HepG2 (cell line): ENCODE measurements at regions not wholly inside any gene's neighbourhood (a gene's known extent, or its start where the extent isn't known, plus 50 kb on each side); places are given as distances from the start of the nearest gene placed in this dataset.

Experiments
- ATAC-seq: fragments of 200-7000 bp; cut with Tn5 transposase; 3 replicates; pipeline ENCODE4 v1.9.1; 2020; ENCODE audit warnings: mild to moderate bottlenecking, moderate library complexity
- BruUV-seq: library from RNA; stranded (reverse); fragments of 400-500 nt; replicated peaks from 2 replicates; lab custom pipeline; 2021; lab: Mats Ljungman, UMichigan
- CTCF ChIA-PET: fragments of 300-600 bp; formaldehyde crosslinking; extraction: SDS; loops from one replicate; lab custom pipeline; 2021; ENCODE audit warnings: low total read pairs, inconsistent platforms, low intra/inter-chr PET ratio; lab: Yijun Ruan, JAX
- POLR2A ChIA-PET: fragments of 350-600 bp; sonication (Branson Sonifier 250); formaldehyde crosslinking; loops from one replicate; lab custom pipeline; 2020; ENCODE audit warnings: antibody characterized with exemption, inconsistent platforms; lab: Yijun Ruan, JAX
- DNase-seq: peaks from one replicate; pipeline ENCODE4 v3.0.0-alpha.2; 2015; ENCODE audit warnings: low spot score
- FAIRE-seq: peaks from 3 replicates; lab custom pipeline; 2011; peaks lifted over from hg19 to GRCh38; lab: Jason Lieb, UNC
- H2AFZ ChIP-seq: one replicate; pipeline ENCODE4 v1.6.1; 2011; ENCODE audit warnings: low read length, inconsistent platforms
- H3K27ac ChIP-seq: fragments of 300-600 bp; 3 replicates; pipeline ENCODE4 v1.8.0; 2011; ENCODE audit warnings: mixed run types, mild to moderate bottlenecking, mixed read lengths, low read length, inconsistent platforms; ENCODE audit not compliant: insufficient read depth; ENCODE audit errors: extremely low read length
- H3K27me3 ChIP-seq, 2 experiments: fragments of 200-600 bp in 1 of 2; 2 replicates in 1 of 2; 3 replicates in 1 of 2; pipeline versions ENCODE4 v1.6.0 to v1.8.0; 2011; ENCODE audit warnings: low read length in 2 of 2, mild to moderate bottlenecking in 2 of 2, moderate library complexity in 2 of 2, inconsistent platforms in 1 of 2; ENCODE audit not compliant: insufficient read depth in 2 of 2, control insufficient read depth in 1 of 2
- H3K36me3 ChIP-seq, 2 experiments: fragments of 200-600 bp in 1 of 2; replicated peaks in 1 of 2; 2 replicates in 1 of 2; 3 replicates in 1 of 2; pipeline versions ENCODE4 v1.5.1 to v1.8.0; 2011; ENCODE audit warnings: low read length in 2 of 2, inconsistent platforms in 1 of 2; ENCODE audit not compliant: insufficient read depth in 2 of 2, control insufficient read depth in 1 of 2
- H3K4me1 ChIP-seq: 2 replicates; pipeline ENCODE4 v1.5.1; 2012; ENCODE audit warnings: low read length, inconsistent platforms; ENCODE audit not compliant: insufficient read depth
- H3K4me2 ChIP-seq: 2 replicates; pipeline ENCODE4 v1.6.0; 2011; ENCODE audit warnings: low read depth, low read length, inconsistent platforms
- H3K4me3 ChIP-seq, 3 experiments: fragments of 200-600 bp in 1 of 3; sonication (generic), shearing (Covaris generic) in 1 of 3; replicated peaks in 1 of 3; 2 replicates each; pipeline ENCODE4 v1.5.1; 2011 to 2016; ENCODE audit warnings: low read length in 3 of 3, inconsistent platforms in 2 of 3, low read depth in 2 of 3, mild to moderate bottlenecking in 2 of 3, control low read depth in 1 of 3, mixed read lengths in 1 of 3; ENCODE audit not compliant: insufficient read depth in 1 of 3
- H3K79me2 ChIP-seq: one replicate; pipeline ENCODE4 v1.6.1; 2011; ENCODE audit warnings: low read length, inconsistent platforms; ENCODE audit not compliant: insufficient read depth
- H3K9ac ChIP-seq: 2 replicates; pipeline ENCODE4 v1.6.0; 2011; ENCODE audit warnings: mild to moderate bottlenecking, low read depth, low read length, inconsistent platforms; ENCODE audit not compliant: insufficient read depth
- H3K9me3 ChIP-seq: 2 replicates; pipeline ENCODE4 v1.5.1; 2012; ENCODE audit warnings: mild to moderate bottlenecking, low read length
- H4K20me1 ChIP-seq: 2 replicates; pipeline ENCODE4 v1.6.0; 2011; ENCODE audit warnings: inconsistent platforms, mild to moderate bottlenecking, low read length, moderate library complexity; ENCODE audit not compliant: insufficient read depth
- MEIS1 ChIP-seq: sonication (generic); formaldehyde crosslinking; IDR thresholded peaks from 2 replicates; pipeline ENCODE4 v1.9.0; 2021; ENCODE audit warnings: mild to moderate bottlenecking, missing genetic modification reagents, moderate library complexity, borderline replicate concordance
- NFIB ChIP-seq: sonication (generic); formaldehyde crosslinking; IDR thresholded peaks from 2 replicates; pipeline ENCODE4 v1.9.0; 2021; ENCODE audit warnings: missing genetic modification reagents, mild to moderate bottlenecking, borderline replicate concordance
- PAF1 ChIP-seq: IDR thresholded peaks from 2 replicates; pipeline ENCODE4 v1.6.1; 2016; ENCODE audit warnings: missing genetic modification reagents, missing compliant biosample characterization
- PTBP1 ChIP-seq: fragments of 200-400 bp; formaldehyde crosslinking; IDR thresholded peaks from 2 replicates; pipeline ENCODE4 v1.6.1; 2018; ENCODE audit warnings: low read length, low read depth; ENCODE audit not compliant: poor library complexity, severe bottlenecking
- REL ChIP-seq: sonication (generic); formaldehyde crosslinking; conservative IDR thresholded peaks from 2 replicates; pipeline ENCODE4 v1.8.0; 2022; ENCODE audit warnings: mild to moderate bottlenecking, missing genetic modification reagents, moderate library complexity
- RXRB ChIP-seq: IDR thresholded peaks from 2 replicates; pipeline ENCODE4 v1.6.1; 2016; ENCODE audit warnings: borderline replicate concordance, missing genetic modification reagents, missing compliant biosample characterization
- SETDB1 ChIP-seq: sonication (generic); formaldehyde crosslinking; IDR thresholded peaks from 2 replicates; pipeline ENCODE4 v1.5.1; 2020; ENCODE audit warnings: missing genetic modification reagents, mild to moderate bottlenecking, borderline replicate concordance
- SP4 ChIP-seq: sonication (generic); formaldehyde crosslinking; IDR thresholded peaks from 2 replicates; pipeline ENCODE4 v1.8.1; 2023; ENCODE audit warnings: mild to moderate bottlenecking, missing genetic modification reagents
- TBX3 ChIP-seq: fragments of 450-650 bp; IDR thresholded peaks from 2 replicates; pipeline ENCODE4 v1.6.1; 2017; ENCODE audit warnings: antibody characterized with exemption, mild to moderate bottlenecking, inconsistent platforms, borderline replicate concordance
- ZNF234 ChIP-seq: sonication (generic); formaldehyde crosslinking; conservative IDR thresholded peaks from 2 replicates; pipeline ENCODE4 v1.5.1; 2020; ENCODE audit warnings: mild to moderate bottlenecking, missing genetic modification reagents
- ZNF263 ChIP-seq: sonication (generic); formaldehyde crosslinking; IDR thresholded peaks from 2 replicates; pipeline ENCODE4 v1.4.0; 2020; ENCODE audit warnings: missing genetic modification reagents
- ZNF879 ChIP-seq: sonication (generic); formaldehyde crosslinking; IDR thresholded peaks from 2 replicates; pipeline ENCODE4 v1.8.1; 2023; ENCODE audit warnings: missing genetic modification reagents
- WGBS: methylation state at CpG from one replicate; pipeline ENCODE4 v1.1.6; 2017; ENCODE audit warnings: low lambda C conversion rate; 5-methylcytosine and 5-hydroxymethylcytosine counted together
- in situ Hi-C: cut with HindIII; loops from 2 replicates; pipeline ENCODE4 v1.10.0; 2017; ENCODE audit warnings: low pct_unique_long_range_greater_than_20kb; ENCODE audit not compliant: extremely low pct_ligation_motif_present
- intact Hi-C: fragments of 100-400 bp; cut with micrococcal nuclease; formaldehyde crosslinking; loops from one replicate; pipeline ENCODE4 v1.10.0; 2022; ENCODE audit not compliant: unreplicated experiment
- TF ChIP-seq, protein P1 (sequence below): sonication (generic); formaldehyde crosslinking; IDR thresholded peaks from 2 replicates; pipeline ENCODE4 v1.4.0; 2020; ENCODE audit warnings: mild to moderate bottlenecking, missing genetic modification reagents
- TF ChIP-seq, protein P2 (sequence below): sonication (generic); formaldehyde crosslinking; IDR thresholded peaks from 2 replicates; pipeline ENCODE4 v1.9.0; 2021; ENCODE audit warnings: missing genetic modification reagents, mild to moderate bottlenecking, borderline replicate concordance
- TF ChIP-seq, protein P3 (sequence below): sonication (generic); formaldehyde crosslinking; IDR thresholded peaks from 2 replicates; pipeline ENCODE4 v1.4.0; 2020; ENCODE audit warnings: missing genetic modification reagents, mild to moderate bottlenecking, borderline replicate concordance
- TF ChIP-seq, protein P4 (sequence below): sonication (generic); formaldehyde crosslinking; IDR thresholded peaks from 2 replicates; pipeline ENCODE4 v1.4.0; 2020; ENCODE audit warnings: missing genetic modification reagents

DNA sequence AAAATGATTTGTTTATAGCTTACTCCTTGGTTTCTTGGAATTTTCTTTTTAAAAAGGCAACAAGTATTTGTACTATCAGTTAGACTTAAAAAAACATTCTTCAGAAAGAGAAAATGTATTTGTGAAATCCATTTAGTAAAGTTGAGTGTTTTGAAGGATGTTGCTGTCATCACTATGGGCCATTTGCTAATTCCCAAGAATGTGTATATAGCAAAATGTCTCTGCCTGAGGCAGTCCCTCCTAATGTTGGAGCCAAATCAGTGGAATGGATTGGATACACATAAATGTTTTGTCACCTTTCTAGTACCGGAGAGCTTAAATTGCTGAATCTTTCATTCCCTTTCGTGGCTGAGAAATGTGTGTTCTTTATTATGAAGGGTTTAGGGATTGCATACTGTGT is 890.2 kb upstream of the ZEB2 start:
- intact Hi-C loops, result no loop called here
- CTCF ChIA-PET, result no interaction called here

DNA sequence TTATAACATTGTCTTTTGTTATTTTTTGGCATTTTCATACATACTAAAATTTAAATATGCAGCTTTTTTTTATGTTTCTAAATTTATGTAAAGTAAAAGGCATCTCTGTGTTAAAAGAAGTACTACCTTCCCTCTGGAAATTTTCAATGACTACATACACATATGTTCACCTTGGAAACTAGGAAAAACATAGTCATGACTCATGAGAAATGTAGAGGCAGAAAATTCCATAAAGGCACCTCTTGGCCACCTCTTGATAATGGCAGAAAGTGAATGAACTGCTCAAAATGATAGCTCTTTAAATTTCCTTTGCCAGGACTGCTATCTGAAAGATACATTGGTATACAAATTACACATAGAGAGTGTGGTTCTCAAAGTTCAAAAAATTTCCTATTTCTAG is 889.1 kb upstream of the ZEB2 start:
- TF ChIP-seq TBX3, result no peak
- TF ChIP-seq, protein P1, sequence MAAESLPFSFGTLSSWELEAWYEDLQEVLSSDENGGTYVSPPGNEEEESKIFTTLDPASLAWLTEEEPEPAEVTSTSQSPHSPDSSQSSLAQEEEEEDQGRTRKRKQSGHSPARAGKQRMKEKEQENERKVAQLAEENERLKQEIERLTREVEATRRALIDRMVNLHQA (CRISPR knock-in tag), result no peak
- no peak for TF ChIP-seq SP4 (CRISPR knock-in tag)
- TF ChIP-seq PTBP1, result no peak
- TF ChIP-seq ZNF234 (CRISPR knock-in tag), result no peak
- no peak for TF ChIP-seq REL (CRISPR knock-in tag)
- TF ChIP-seq, protein P2, sequence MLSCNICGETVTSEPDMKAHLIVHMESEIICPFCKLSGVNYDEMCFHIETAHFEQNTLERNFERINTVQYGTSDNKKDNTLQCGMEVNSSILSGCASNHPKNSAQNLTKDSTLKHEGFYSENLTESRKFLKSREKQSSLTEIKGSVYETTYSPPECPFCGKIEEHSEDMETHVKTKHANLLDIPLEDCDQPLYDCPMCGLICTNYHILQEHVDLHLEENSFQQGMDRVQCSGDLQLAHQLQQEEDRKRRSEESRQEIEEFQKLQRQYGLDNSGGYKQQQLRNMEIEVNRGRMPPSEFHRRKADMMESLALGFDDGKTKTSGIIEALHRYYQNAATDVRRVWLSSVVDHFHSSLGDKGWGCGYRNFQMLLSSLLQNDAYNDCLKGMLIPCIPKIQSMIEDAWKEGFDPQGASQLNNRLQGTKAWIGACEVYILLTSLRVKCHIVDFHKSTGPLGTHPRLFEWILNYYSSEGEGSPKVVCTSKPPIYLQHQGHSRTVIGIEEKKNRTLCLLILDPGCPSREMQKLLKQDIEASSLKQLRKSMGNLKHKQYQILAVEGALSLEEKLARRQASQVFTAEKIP (CRISPR knock-in tag), result no peak
- TF ChIP-seq ZNF263 (CRISPR knock-in tag), result no peak
- TF ChIP-seq, protein P3, sequence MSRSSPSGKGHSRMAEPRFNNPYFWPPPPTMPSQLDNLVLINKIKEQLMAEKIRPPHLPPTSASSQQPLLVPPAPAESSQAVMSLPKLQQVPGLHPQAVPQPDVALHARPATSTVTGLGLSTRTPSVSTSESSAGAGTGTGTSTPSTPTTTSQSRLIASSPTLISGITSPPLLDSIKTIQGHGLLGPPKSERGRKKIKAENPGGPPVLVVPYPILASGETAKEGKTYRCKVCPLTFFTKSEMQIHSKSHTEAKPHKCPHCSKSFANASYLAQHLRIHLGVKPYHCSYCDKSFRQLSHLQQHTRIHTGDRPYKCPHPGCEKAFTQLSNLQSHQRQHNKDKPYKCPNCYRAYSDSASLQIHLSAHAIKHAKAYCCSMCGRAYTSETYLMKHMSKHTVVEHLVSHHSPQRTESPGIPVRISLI (CRISPR knock-in tag), result no peak
- TF ChIP-seq NFIB (CRISPR knock-in tag), result no peak
- TF ChIP-seq SETDB1 (CRISPR knock-in tag), result no peak
- Histone ChIP-seq H3K27me3 (no peaks in the 10 kb centered on the region), H3K9ac (no peak overlapping the region), H4K20me1 (no peaks in the 10 kb centered on the region), H3K4me3 (no peak overlapping the region), H2AFZ (no peak overlapping the region), H3K9me3 (no peaks in the 10 kb centered on the region), H3K36me3 (no peaks in the 10 kb centered on the region), H3K27ac (no peak overlapping the region), H3K4me1 (no peaks in the 10 kb centered on the region), H3K79me2 (no peaks in the 10 kb centered on the region), H3K4me2 (no peak overlapping the region)
- BruUV-seq, result no TSS peak
- DNase-seq (no peak), FAIRE-seq (no peak), ATAC-seq (no peak)
- CTCF ChIA-PET, result no interaction called here
- POLR2A ChIA-PET, result no interaction called here
- intact Hi-C loops (no loop called here), in situ Hi-C loops (no loop called here)

More for the DNA sequence above, 890.2 kb upstream of the ZEB2 start:
- no peak overlapping the region for H3K4me2 ChIP-seq
- H3K4me1 ChIP-seq, result no peaks in the 10 kb centered on the region
- no peaks in the 10 kb centered on the region for H4K20me1 ChIP-seq
- H3K9ac ChIP-seq, result no peak overlapping the region
- no peak overlapping the region for H2AFZ ChIP-seq
- H3K27me3 ChIP-seq, result no peaks in the 10 kb centered on the region
- no peak overlapping the region for H3K4me3 ChIP-seq
- no peak for DNase-seq
- 2% methylated on average over 2 of the region's 2 CpGs for WGBS
- no peak for FAIRE-seq
- BruUV-seq, result no TSS peak
- ATAC-seq, result no peak
- H3K79me2 ChIP-seq, result no peaks in the 10 kb centered on the region
- no peak for TF ChIP-seq PAF1 (CRISPR knock-in tag)
- TF ChIP-seq ZNF879 (CRISPR knock-in tag), result no peak
- no peak for TF ChIP-seq RXRB (CRISPR knock-in tag)
- TF ChIP-seq MEIS1 (CRISPR knock-in tag), result no peak
- TF ChIP-seq, protein P4, sequence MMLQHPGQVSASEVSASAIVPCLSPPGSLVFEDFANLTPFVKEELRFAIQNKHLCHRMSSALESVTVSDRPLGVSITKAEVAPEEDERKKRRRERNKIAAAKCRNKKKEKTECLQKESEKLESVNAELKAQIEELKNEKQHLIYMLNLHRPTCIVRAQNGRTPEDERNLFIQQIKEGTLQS (CRISPR knock-in tag), result no peak
- POLR2A ChIA-PET, result no interaction called here
- H3K9me3 ChIP-seq, result no peaks in the 10 kb centered on the region
- no peak overlapping the region for H3K27ac ChIP-seq
- no peaks in the 10 kb centered on the region for H3K36me3 ChIP-seq
- in situ Hi-C loops, result no loop called here
